ENCODE measurements at regions not wholly inside any gene's neighbourhood (a gene's known extent, or its start where the extent isn't known, plus 50 kb on each side); places are given as distances from the start of the nearest gene placed in this dataset.

DNA sequence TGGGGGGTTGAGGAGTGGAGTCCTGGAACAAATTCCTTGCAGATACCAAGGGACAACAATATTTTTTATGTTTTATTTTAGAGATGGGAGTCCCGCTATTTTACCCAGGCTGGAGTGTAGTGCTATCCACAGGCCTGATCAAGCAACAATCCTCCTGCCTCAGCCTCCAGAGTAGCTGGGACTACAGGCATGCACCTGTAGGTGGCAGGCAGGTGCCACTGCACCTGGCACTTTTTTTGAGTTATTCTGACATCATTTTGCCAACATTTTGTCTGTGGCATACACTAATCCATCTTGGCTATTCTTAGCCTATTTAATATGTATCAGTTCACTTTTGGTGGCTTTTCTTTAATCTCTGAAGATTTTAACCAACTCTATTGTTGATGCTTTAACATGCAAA, 317.8 kb upstream of the MTPN start:
- DNase-seq (ENCODE audit: low spot score) (no peak), ATAC-seq (ENCODE audit: insufficient number of reproducible peaks, low FRiP score, low read depth) (no peak)
- H3K36me3 ChIP-seq, result no peaks in the 10 kb centered on the region
- no peaks in the 10 kb centered on the region for H3K4me1 ChIP-seq (ENCODE audit: control insufficient read depth in 1 of 2, low read depth in 2 of 2)
- TF ChIP-seq, protein P1, sequence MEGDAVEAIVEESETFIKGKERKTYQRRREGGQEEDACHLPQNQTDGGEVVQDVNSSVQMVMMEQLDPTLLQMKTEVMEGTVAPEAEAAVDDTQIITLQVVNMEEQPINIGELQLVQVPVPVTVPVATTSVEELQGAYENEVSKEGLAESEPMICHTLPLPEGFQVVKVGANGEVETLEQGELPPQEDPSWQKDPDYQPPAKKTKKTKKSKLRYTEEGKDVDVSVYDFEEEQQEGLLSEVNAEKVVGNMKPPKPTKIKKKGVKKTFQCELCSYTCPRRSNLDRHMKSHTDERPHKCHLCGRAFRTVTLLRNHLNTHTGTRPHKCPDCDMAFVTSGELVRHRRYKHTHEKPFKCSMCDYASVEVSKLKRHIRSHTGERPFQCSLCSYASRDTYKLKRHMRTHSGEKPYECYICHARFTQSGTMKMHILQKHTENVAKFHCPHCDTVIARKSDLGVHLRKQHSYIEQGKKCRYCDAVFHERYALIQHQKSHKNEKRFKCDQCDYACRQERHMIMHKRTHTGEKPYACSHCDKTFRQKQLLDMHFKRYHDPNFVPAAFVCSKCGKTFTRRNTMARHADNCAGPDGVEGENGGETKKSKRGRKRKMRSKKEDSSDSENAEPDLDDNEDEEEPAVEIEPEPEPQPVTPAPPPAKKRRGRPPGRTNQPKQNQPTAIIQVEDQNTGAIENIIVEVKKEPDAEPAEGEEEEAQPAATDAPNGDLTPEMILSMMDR (IDR thresholded peaks at IDR 0.05), result no peak
- H3K27me3 ChIP-seq (replicated peaks; ENCODE audit: insufficient read depth), result no peaks in the 10 kb centered on the region
- H3K27ac ChIP-seq, result no peak overlapping the region
- no peak overlapping the region for H3K4me3 ChIP-seq
- H3K9me3 ChIP-seq, result no peaks in the 10 kb centered on the region

DNA sequence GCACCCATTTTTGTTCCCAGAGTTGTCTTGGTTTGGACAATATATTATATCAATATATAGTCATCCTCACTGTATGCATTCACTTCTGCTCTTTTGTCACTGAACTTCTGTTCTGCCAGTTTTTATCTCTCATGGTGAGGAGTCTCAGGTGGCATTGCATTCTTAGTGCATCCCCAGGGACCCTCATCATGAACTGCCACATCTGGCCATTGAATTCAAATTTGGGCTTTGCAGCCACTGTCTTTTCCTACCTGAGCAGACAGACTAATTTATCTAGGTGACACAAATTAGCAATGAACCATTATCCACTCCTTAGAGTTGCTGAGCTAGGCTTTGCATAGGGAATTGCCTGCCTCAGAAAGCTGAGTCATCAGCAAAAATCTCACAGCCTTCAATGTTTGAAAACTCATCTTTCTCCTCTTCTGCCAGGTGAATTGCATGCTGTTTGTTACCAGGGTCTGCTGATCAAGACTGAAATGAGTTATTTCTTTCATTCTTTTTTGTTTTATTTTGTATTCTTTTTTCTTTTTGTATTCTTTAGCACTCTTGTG, 316.8 kb upstream of the MTPN start:
- no peak for DNase-seq (ENCODE audit: low spot score)
- no peak for ATAC-seq (ENCODE audit: insufficient number of reproducible peaks, low FRiP score, low read depth)
- H3K27me3 ChIP-seq (replicated peaks; ENCODE audit: insufficient read depth), result no peaks in the 10 kb centered on the region
- H3K4me1 ChIP-seq (ENCODE audit: control insufficient read depth in 1 of 2, low read depth in 2 of 2), result no peaks in the 10 kb centered on the region
- H3K4me3 ChIP-seq, result no peak overlapping the region
- H3K36me3 ChIP-seq, result no peaks in the 10 kb centered on the region
- TF ChIP-seq, protein P1 (IDR thresholded peaks at IDR 0.05), result no peak
- H3K9me3 ChIP-seq, result no peaks in the 10 kb centered on the region
- no peak overlapping the region for H3K27ac ChIP-seq

DNA sequence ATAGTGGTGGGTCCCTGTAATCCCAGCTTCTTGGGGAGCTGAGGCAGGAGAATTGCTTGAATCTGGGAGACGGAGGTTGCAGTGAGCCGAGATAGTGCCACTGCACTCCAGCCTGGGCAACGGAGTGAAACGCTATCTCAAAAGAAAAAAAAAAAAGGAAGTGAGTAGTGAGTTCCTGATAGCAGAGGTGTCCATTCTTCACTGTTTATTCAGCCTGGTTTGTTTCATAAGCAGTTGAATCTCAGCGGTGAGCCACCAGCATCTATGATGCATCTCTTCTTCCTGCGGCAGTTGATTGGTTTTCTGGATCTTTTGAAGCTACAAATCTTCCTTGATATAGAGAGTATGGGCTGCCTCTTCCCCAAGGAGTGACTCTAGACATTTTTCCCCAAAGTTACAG, 316.1 kb upstream of the MTPN start:
- H3K4me1 ChIP-seq (ENCODE audit: control insufficient read depth in 1 of 2, low read depth in 2 of 2), result no peaks in the 10 kb centered on the region
- H3K36me3 ChIP-seq, result no peaks in the 10 kb centered on the region
- no peaks in the 10 kb centered on the region for H3K27me3 ChIP-seq (replicated peaks; ENCODE audit: insufficient read depth)
- H3K4me3 ChIP-seq, result no peak overlapping the region
- TF ChIP-seq, protein P1 (IDR thresholded peaks at IDR 0.05), result no peak
- ATAC-seq (ENCODE audit: insufficient number of reproducible peaks, low FRiP score, low read depth), result no peak
- DNase-seq (ENCODE audit: low spot score), result no peak
- H3K27ac ChIP-seq, result no peak overlapping the region
- no peaks in the 10 kb centered on the region for H3K9me3 ChIP-seq

DNA sequence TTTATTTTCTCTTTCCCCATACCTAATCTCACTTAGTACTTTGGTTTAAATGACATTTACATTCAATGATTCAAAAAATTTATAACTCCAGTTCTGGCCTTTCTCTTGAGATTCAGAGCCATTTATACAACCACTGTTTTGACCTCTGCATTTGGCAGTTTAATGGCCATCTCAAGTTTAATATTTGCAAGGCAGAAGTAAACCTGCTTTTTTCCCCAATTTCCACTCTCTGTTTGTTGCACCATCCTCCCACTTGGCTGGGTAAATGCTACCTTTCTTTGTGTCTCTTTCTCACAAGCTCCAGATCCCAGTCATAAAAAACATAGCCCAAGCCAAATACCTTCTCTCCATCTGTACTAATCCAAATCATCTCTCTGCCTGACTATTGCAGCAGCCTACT, 315.2 kb upstream of the MTPN start:
- Histone ChIP-seq H3K9me3 (no peaks in the 10 kb centered on the region), H3K4me3 (no peak overlapping the region), H3K36me3 (no peaks in the 10 kb centered on the region), H3K4me1 (ENCODE audit: control insufficient read depth in 1 of 2, low read depth in 2 of 2) (no peaks in the 10 kb centered on the region), H3K27ac (no peak overlapping the region), H3K27me3 (replicated peaks; ENCODE audit: insufficient read depth) (no peaks in the 10 kb centered on the region)
- ATAC-seq (ENCODE audit: insufficient number of reproducible peaks, low FRiP score, low read depth) (no peak), DNase-seq (ENCODE audit: low spot score) (no peak)
- TF ChIP-seq, protein P1 (IDR thresholded peaks at IDR 0.05), result no peak

DNA sequence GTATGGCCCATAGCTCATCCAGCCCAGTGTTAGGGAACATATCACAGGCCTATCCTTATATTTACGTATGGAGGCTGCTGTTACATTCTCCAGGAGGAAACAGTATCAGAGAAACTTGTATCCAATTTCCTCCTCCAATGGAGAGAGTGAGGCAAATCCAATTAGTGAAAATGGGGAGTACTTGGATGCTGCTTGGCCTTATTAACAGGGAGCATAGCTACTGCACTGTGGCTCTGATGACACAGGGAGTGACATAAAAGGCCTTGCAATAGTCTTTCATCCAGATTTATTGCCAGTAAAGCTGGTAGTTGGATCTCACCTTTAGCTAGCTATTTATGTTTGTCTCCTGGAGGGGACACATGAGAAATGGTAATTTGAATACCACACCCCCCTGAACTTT, 313.2 kb upstream of the MTPN start:
- H3K4me1 ChIP-seq (ENCODE audit: control insufficient read depth in 1 of 2, low read depth in 2 of 2), result no peaks in the 10 kb centered on the region
- H3K36me3 ChIP-seq, result no peaks in the 10 kb centered on the region
- DNase-seq (ENCODE audit: low spot score), result no peak
- H3K27ac ChIP-seq, result no peak overlapping the region
- TF ChIP-seq, protein P1 (IDR thresholded peaks at IDR 0.05), result no peak
- no peak overlapping the region for H3K4me3 ChIP-seq
- no peaks in the 10 kb centered on the region for H3K27me3 ChIP-seq (replicated peaks; ENCODE audit: insufficient read depth)
- H3K9me3 ChIP-seq, result no peaks in the 10 kb centered on the region
- ATAC-seq (ENCODE audit: insufficient number of reproducible peaks, low FRiP score, low read depth), result no peak
